ENCODE measurements at regions not wholly inside any gene's neighbourhood (a gene's known extent, or its start where the extent isn't known, plus 50 kb on each side); places are given as distances from the start of the nearest gene placed in this dataset.

DNA sequence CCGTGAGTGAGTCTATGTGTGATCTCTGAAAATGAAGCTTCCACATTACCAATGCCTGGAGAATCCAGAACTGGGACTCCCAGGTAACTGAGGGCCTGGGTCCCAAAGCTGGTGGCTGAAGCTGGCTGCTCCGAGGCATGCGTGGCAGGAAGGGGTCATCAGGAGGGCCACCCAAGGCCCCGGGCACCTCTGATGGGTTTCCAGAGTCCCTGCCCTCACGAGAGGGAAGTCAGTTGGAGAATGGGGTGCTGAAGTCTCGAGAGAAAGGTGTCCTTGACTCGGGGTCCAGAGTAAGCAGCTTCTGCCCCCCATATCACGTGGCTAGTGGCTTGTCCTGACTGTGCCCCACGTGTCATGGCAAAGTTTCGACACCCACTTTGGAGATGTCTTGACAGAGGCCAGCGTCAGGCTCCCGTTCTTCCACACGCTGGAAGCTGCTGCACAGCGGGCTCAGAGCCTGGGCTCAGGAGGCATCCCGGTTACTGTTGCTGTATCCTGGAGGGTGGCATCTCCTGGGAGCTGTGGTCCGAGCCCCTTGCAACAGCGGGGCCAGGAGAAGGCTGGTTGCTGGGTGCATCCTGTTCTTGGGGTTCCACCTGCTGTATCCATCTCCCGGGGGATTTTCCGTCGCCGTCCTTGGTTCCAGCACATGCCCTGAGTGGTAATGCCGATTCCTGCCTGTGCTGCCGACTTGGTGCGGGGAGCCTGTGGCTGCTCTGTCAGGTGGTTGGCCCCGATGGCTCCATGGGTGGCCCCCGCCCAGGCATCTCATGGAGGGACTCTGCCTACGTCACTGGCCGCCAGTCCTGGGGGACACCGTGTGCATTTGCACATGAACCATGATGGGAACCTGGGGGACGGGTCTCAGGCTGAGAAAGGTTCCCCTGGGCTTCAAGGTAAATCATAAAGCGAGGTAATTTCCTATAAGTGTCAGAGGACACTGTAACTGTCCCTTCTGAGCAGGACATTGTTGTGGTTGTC lies 183.3 kb upstream of the HDAC4 start:
- DNase-seq (ENCODE audit: extremely low read depth, low read depth, low spot score) = no peak

- no peak for DNase-seq (ENCODE audit: extremely low read depth, low read depth, low spot score)
Measured at GRCh38 chr2:239583171-239583878, 182.5 kb upstream of the HDAC4 start.

GRCh38 chr2:239582476-239582875 lies 181.7 kb upstream of the HDAC4 start:
- no peak for DNase-seq (ENCODE audit: extremely low read depth, low read depth, low spot score)

GRCh38 chr2:239581352-239581901 lies 180.6 kb upstream of the HDAC4 start:
- DNase-seq (ENCODE audit: extremely low read depth, low read depth, low spot score) = no peak

DNA sequence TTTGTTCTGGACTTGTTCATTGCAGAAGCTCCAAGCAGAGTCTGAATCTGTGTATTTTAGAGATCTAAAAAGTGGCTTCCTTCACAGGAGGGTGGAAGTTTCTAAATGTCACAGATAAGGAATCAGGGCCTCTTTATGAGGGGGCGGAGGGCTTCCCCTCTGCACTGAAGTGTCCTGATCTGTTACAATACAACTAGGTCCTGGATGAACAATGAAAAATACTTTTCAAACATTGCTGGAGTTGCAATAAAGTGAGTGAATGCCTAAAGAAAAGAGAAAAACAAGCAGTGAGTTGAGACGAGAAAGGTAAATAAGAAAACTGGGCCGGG lies 179.3 kb upstream of the HDAC4 start:
- DNase-seq (ENCODE audit: extremely low read depth, low read depth, low spot score) = no peak

- no peak for DNase-seq (ENCODE audit: extremely low read depth, low read depth, low spot score)
Measured at GRCh38 chr2:239579524-239580198, 178.8 kb upstream of the HDAC4 start.

DNA sequence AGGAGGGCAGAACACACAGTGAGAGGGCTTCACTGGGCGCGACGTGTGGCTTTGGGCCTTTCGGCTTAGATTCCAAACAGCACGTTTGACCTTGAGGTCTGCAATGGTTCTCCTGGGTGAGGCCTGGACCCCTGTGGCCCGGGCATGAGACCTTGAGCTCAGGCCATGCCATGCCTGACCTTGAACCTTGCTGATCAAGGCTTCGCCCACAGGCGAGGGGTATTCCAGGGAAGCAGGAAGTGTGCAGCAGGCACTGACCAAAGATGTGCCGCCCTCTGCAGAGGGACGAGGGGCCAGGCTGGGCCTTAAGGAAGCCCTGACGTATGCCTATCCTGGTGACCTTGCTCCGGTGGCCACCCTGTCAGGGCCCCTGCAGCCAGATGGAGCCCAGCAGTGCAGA lies 178.3 kb upstream of the HDAC4 start:
- no peak for DNase-seq (ENCODE audit: extremely low read depth, low read depth, low spot score)

DNA sequence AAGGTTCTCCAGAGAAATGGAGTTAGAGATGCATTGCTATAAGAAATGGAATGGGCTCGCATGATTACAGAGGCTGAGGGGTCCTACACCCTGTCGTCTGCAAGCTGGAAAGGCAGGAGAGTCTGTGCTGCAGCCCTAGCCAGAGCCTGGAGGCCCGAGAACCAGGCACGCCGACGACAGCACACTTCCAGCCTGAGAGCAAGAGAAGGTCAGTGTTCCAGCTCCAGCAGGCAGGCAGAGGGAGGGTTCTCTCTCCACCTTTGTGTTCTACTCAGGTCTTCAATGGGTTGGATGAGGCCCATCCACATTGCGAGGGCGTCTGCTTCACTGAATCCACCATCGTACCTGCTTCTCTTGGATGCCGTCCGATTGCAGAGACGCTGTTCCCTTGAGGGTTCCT lies 177.6 kb upstream of the HDAC4 start:
- DNase-seq (ENCODE audit: extremely low read depth, low read depth, low spot score) = no peak

GRCh38 chr2:239577935-239578334 lies 177.1 kb upstream of the HDAC4 start:
- DNase-seq (ENCODE audit: extremely low read depth, low read depth, low spot score) = no peak

DNA sequence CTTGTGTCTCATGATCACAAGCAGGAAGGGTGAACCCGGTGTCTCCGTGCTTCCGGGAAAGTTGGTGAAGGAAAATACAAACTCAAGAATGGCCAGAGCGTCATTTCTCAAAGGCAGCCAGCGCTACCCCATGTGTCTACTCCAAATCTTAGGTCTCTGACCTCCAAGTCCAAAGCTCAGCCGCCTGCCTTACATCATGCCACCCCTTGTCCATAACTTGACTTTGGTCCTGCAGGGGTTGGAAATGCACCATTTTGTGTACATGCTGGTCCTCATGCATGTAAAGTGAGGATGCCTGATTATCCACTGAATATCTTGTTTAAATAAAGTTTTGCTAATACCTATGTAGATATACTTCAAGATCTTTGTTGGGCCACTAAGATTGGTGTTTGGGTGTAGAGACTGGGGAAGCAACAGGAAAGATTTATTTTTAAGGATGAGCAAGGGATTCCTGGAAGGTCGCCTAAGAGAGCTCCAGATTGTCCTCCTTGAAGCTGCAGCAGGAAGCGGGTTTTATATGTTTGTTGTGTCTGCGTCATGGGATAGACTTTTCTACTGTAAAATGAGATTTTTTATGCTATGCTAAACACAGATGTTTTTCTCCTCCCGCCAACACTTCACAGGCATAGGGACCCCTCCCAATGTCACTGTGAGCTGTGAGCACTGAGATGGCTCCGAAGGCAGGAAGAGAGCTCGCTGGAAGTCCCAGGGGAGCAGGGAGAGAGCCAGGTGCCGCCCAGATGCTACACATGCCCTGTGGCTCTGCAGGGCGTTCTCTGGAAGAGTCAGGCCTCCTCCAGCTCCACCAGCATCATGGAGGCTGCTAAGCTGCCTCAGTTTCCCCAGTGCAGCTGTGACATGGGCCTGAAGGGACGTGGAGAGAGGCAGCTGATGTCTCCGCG lies 176.2 kb upstream of the HDAC4 start:
- DNase-seq (ENCODE audit: extremely low read depth, low read depth, low spot score) = no peak

GRCh38 chr2:239575931-239576445 lies 175.2 kb upstream of the HDAC4 start:
- no peak for DNase-seq (ENCODE audit: extremely low read depth, low read depth, low spot score)

DNA sequence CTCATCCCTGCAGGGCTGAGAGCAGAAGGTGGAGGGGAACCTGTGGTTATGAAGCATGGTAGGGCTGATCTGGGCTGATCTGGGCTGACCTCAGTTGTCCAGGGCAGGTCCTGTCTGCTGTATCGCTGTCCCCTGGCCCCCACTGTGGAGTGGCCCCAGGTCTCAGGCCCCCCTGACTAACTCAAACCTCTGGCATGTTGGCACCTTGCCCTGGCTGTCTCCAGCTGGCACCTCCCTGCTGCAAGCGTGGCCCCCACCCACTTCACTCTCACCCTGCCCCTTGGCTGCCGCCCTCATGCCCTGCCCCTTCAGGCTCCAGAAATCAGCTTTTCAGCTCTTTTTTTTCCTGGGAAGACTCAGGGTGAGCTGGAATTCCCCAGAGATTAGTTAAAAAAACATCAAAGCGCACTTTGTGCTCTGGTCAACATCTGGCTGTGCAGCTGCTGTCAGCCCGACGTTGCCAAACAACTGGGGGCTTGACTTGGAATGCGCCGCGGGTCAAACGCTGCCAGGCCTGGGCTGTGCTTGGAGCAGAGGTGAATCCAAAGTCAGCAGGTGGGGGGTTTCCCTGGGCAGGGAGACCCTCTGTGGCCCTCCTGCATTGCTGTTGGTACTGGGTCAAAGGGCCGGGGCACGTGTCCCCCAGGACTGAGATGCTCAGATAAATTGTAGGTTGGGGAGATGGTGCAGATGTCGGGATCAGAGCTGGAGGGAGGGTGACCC lies 173.8 kb upstream of the HDAC4 start:
- DNase-seq (ENCODE audit: extremely low read depth, low read depth, low spot score) = no peak

DNA sequence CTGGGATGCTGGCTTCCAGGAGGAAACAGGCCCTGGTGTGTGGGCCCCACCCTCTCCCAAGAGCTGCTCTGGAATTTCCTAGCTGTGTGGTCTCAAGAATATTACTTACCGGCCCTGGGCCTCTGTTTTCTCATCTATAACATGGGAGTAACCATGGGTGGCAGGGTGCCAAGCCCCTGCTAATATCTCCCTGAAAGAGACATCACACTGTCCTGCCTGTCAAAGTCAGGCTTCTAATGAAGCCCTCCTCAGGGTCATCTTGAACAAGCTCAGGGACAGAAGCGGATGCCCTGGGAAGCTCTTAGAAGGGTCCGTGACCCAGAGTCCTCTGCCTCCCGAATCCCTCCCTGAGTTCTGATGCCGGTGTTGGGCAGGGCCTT lies 173.2 kb upstream of the HDAC4 start:
- no peak for DNase-seq (ENCODE audit: extremely low read depth, low read depth, low spot score)

- DNase-seq (ENCODE audit: extremely low read depth, low read depth, low spot score) = no peak
Measured at GRCh38 chr2:239570971-239571520, 170.2 kb upstream of the HDAC4 start.

DNA sequence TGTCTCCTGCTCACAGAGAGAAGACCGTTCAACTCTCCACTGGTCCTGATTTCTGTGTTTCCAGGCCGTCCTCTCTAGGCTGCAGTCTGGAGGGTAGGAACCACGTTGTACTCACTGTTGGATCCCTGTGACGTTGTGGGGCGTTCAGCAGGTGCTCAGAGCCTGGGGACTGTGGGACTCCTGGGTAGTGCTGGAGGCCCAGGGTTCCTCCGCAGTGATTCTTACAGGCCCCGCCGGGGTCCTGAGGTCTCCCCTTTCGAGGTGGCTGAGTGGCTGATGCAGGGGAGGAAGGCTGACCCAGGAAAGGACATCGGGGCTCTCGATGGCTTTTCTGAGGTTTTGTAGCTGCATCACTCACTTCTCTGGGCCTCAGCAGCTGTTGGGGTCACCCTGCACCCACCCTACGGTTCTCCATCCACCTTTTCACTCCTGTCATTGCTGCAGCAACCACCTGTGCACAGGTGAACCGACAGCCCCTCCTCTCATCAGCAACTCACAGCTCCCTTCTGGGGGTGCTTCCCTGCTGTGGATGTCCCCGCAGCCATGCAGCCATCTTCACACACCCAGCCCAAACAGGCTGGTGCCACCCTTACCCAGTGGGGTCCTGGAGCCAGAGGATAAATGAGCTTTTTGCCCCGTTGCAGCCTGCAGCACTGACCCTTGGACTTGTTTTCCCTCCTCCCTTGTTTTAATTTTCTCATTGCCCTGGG lies 169.6 kb upstream of the HDAC4 start:
- DNase-seq (ENCODE audit: extremely low read depth, low read depth, low spot score) = no peak

DNA sequence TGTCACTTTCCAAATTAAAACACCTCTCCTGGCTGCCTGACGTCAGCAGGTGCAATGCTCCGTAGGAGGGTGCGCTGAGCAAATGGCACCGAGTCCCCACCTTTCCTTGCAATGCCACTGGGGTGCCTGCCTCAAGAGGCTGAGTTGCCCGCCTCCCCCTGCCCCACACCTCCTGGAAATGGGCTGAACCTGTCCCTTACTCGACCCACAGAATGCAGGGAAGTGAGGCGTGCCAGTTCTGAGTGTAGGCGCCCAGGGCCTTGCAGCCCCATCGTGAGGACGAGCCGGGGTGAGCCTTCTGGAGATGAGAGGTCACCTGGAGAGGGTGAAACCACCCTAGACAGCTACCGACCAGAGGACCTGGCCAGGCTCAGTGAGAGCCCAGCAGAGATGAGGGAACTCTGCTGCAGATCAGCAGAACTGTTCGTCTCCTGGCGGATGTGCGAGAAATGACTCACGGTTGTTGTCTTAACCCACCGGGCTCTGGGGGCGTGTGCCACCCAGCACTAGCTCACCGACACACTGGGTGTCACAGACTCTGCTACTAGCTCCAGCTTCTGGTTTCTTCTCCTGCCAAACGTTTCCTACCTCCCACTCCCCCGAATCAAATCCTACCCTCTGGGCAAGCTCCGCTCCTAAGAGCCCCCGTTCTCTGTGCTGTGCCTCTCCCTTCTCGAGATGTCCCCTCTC lies 168.7 kb upstream of the HDAC4 start:
- no peak for DNase-seq (ENCODE audit: extremely low read depth, low read depth, low spot score)

DNA sequence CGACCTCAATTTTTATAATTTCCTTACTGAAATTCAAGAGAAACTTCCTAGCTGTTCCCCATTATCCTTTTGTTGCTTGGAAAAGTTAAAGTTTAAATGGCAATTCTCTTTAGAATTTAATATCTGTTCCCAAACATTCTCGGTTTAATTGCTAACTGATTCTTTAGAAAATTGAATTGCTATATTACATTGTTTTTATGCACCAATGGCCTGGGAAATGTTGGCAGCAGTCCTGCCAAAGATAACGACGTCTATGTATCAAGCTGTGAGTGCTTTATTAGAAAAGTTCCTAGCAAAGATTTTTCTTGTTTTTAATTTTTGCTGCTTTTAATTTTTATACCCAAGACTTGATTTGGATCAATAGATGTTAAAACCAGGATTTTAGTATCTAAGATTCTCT lies 167.8 kb upstream of the HDAC4 start:
- no peak for DNase-seq (ENCODE audit: extremely low read depth, low read depth, low spot score)

DNA sequence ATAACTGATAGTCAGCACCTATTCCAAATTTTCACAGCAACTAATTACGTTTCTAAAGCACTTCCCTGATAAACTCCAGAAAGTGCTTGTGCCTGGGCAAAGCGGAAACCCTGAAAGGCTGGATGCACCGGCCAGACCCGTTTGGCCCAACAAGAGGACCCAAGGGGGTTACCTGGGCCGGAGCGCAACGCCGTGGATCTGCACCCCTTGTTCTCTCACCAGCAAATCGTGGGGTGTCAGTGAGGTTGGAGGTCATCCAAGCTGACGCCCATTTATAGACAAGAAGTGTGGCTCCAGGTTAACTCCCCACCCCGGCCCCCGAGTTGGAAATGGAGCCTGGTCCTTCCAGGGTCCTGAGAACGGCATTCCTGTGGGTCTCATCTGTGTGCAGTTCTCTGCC lies 167.0 kb upstream of the HDAC4 start:
- DNase-seq (ENCODE audit: extremely low read depth, low read depth, low spot score) = no peak

Data from glomerular endothelial cell (primary cell).